ENCODE measurements at regions not wholly inside any gene's neighbourhood (a gene's known extent, or its start where the extent isn't known, plus 50 kb on each side); places are given as distances from the start of the nearest gene placed in this dataset.

DNA sequence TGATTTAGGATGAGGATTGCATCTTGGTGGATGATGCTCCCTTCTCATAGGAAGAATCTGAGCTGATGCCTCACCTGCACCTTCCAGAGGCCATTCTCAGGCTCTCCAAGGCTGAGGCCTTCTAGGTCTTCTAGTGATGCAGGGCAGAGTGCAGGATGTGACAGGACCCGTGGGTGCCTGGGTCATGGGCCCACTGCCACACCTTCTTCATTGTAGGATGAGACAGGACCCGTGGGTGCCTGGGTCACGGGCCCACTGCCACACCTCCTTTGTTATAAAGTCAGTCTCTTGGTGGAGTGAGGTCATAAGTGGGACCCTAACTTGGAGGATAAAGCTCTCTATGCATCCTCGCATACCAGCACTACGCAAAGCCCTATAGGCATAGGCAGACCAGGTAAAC is 109.9 kb upstream of the TCERG1L start:
- no TSS peak for BruUV-seq (replicated peaks)
- Histone ChIP-seq H3K36me3 (ENCODE audit: control insufficient read depth in 2 of 2, extremely low read depth in 1 of 2, insufficient read depth in 2 of 2, low read length in 2 of 2) (no peaks in the 10 kb centered on the region), H3K27ac (ENCODE audit: insufficient read depth, low read depth, low read length) (no peak overlapping the region), H3K4me1 (ENCODE audit: control insufficient read depth, extremely low read depth, insufficient read depth, low read length) (no peaks in the 10 kb centered on the region), H4K20me1 (replicated peaks; ENCODE audit: control insufficient read depth, extremely low read depth, insufficient read depth, low read length) (no peaks in the 10 kb centered on the region), H3K79me2 (ENCODE audit: control insufficient read depth, insufficient read depth, low read length) (no peaks in the 10 kb centered on the region), H3K4me3 (replicated peaks in 1 of 3; ENCODE audit: insufficient read depth in 1 of 3, low read depth in 1 of 3, low read length in 3 of 3) (no peak overlapping the region), H3K27me3 (ENCODE audit: control insufficient read depth in 2 of 2, insufficient read depth in 2 of 2, low read length in 2 of 2) (no peaks in the 10 kb centered on the region), H2AFZ (ENCODE audit: low read depth, low read length) (no peak overlapping the region), H3K9me3 (replicated peaks; ENCODE audit: control insufficient read depth, insufficient read depth, low read length) (peaks cover 10% of the 10 kb centered on the region), H3K9me1 (replicated peaks; ENCODE audit: control insufficient read depth, extremely low read depth, insufficient read depth, low read length) (no peaks in the 10 kb centered on the region), H3K4me2 (ENCODE audit: insufficient read depth, low read length) (no peak overlapping the region), H3K9ac (replicated peaks; ENCODE audit: extremely low read depth, insufficient read depth, low read length) (no peak overlapping the region)
- POLR2A ChIA-PET, result no interaction called here
- dilution Hi-C loops (cut with MboI; ENCODE audit: extremely low pct_ligation_motif_present, low sequenced_read_pairs), result no loop called here
- FAIRE-seq (no peak), DNase-seq (ENCODE audit: low read depth, low spot score) (no peak)
- TF ChIP-seq JUN (IDR thresholded peaks at IDR 0.05; ENCODE audit: borderline replicate concordance, insufficient read depth, insufficient read length, low read depth) (no peak), POLR2A (IDR thresholded peaks at IDR 0.05; ENCODE audit: low read depth, low read length) (no peak), MYC (IDR thresholded peaks at IDR 0.05; ENCODE audit: low read depth, low read length) (no peak), FOS (IDR thresholded peaks at IDR 0.05; ENCODE audit: borderline replicate concordance, insufficient read depth, low read length) (no peak), EZH2 (IDR thresholded peaks at IDR 0.05; ENCODE audit: borderline replicate concordance, low read depth, low read length, severe bottlenecking) (no peak), POLR2AphosphoS5 (IDR thresholded peaks at IDR 0.05; ENCODE audit: insufficient read depth, low read depth, low read length) (no peak), CTCF (IDR thresholded peaks at IDR 0.05; ENCODE audit: extremely low read depth in 1 of 2, insufficient read depth in 1 of 2, low read depth in 1 of 2, low read length in 2 of 2) (no peak), GATA2 (IDR thresholded peaks at IDR 0.05; ENCODE audit: insufficient read depth, insufficient read length, low read depth, low read length) (no peak)
- TF ChIP-seq, protein P1, sequence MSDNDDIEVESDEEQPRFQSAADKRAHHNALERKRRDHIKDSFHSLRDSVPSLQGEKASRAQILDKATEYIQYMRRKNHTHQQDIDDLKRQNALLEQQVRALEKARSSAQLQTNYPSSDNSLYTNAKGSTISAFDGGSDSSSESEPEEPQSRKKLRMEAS (IDR thresholded peaks at IDR 0.05; ENCODE audit: insufficient read depth, insufficient read length), result no peak
- intact Hi-C loops (cut with micrococcal nuclease), result no loop called here
- CTCF ChIA-PET, result no interaction called here
